Kidney epithelial cell (primary cell): ENCODE measurements at regions not wholly inside any gene's neighbourhood (a gene's known extent, or its start where the extent isn't known, plus 50 kb on each side); places are given as distances from the start of the nearest gene placed in this dataset.

Experiments
- DNase-seq: peaks from one replicate; pipeline ENCODE4 v3.0.0-alpha.2; 2010; ENCODE audit warnings: low read depth
- H3K27me3 ChIP-seq: 2 replicates; pipeline ENCODE4 v1.6.0; 2011; ENCODE audit warnings: low read length; ENCODE audit not compliant: control insufficient read depth, insufficient read depth
- H3K36me3 ChIP-seq: 2 replicates; pipeline ENCODE4 v1.5.1; 2011; ENCODE audit warnings: low read length; ENCODE audit not compliant: control insufficient read depth, insufficient read depth
- H3K4me3 ChIP-seq: 2 replicates; pipeline ENCODE4 v1.5.1; 2011; ENCODE audit warnings: low read depth, mild to moderate bottlenecking, control low read depth, low read length
- CTCF ChIP-seq: IDR thresholded peaks from 2 replicates; pipeline ENCODE4 v1.5.1; 2011; ENCODE audit warnings: mild to moderate bottlenecking, moderate library complexity, low read length, control low read depth, inconsistent platforms; ENCODE audit not compliant: insufficient read depth, poor library complexity, severe bottlenecking

- no peak overlapping the region for H3K4me3 ChIP-seq
- H3K27me3 ChIP-seq = no peaks in the 10 kb centered on the region
- no peaks in the 10 kb centered on the region for H3K36me3 ChIP-seq
- DNase-seq = no peak
- TF ChIP-seq CTCF = no peak
Observed at GRCh38 chr2:200735061-200735460, 76.6 kb upstream of the BZW1 start.

- H3K27me3 ChIP-seq = no peaks in the 10 kb centered on the region
- H3K4me3 ChIP-seq = no peak overlapping the region
- TF ChIP-seq CTCF = no peak
- no peaks in the 10 kb centered on the region for H3K36me3 ChIP-seq
- no peak for DNase-seq
Observed at GRCh38 chr2:200736646-200737274, 75.0 kb upstream of the BZW1 start.

- DNase-seq = no peak
- H3K27me3 ChIP-seq = no peaks in the 10 kb centered on the region
- no peaks in the 10 kb centered on the region for H3K36me3 ChIP-seq
- H3K4me3 ChIP-seq = no peak overlapping the region
- TF ChIP-seq CTCF = no peak
Observed at GRCh38 chr2:200737585-200737984, 74.1 kb upstream of the BZW1 start.

- Histone ChIP-seq H3K27me3 (no peaks in the 10 kb centered on the region), H3K36me3 (no peaks in the 10 kb centered on the region), H3K4me3 (no peak overlapping the region)
- DNase-seq = no peak
- TF ChIP-seq CTCF = no peak
Observed at GRCh38 chr2:200738590-200738989, 73.1 kb upstream of the BZW1 start.

GRCh38 chr2:200740907-200741306 lies 70.8 kb upstream of the BZW1 start:
- no peak for TF ChIP-seq CTCF

GRCh38 chr2:200741468-200742202 lies 70.1 kb upstream of the BZW1 start:
- TF ChIP-seq CTCF = no peak
- no peaks in the 10 kb centered on the region for H3K27me3 ChIP-seq
- DNase-seq = no peak
- no peaks in the 10 kb centered on the region for H3K36me3 ChIP-seq
- no peak overlapping the region for H3K4me3 ChIP-seq

More at GRCh38 chr2:200740907-200741306, 70.8 kb upstream of the BZW1 start:
- DNase-seq = no peak
- H3K36me3 ChIP-seq = no peaks in the 10 kb centered on the region
- H3K4me3 ChIP-seq = no peak overlapping the region
- no peaks in the 10 kb centered on the region for H3K27me3 ChIP-seq
